Liver (tissue), 8 donors: ENCODE measurements at regions not wholly inside any gene's neighbourhood (a gene's known extent, or its start where the extent isn't known, plus 50 kb on each side); places are given as distances from the start of the nearest gene placed in this dataset.

Experiments used
- DNase-seq: peaks from one replicate; pipeline ENCODE4 v3.0.0-alpha.2; 2017; ENCODE audit warnings: low spot score
- H3K27ac ChIP-seq, 2 donors: one replicate each; pipeline ENCODE4 v1.7.0; 2013; ENCODE audit warnings: inconsistent platforms in 2 of 2, low read length in 2 of 2, control low read depth in 1 of 2, low read depth in 1 of 2, mild to moderate bottlenecking in 1 of 2
- H3K27me3 ChIP-seq, 4 donors: one replicate each; pipeline versions ENCODE4 v1.6.1 to v1.7.0; 2013; ENCODE audit warnings: low read length in 3 of 4, inconsistent platforms in 1 of 4, mild to moderate bottlenecking in 1 of 4, moderate library complexity in 1 of 4; ENCODE audit not compliant: control insufficient read depth in 4 of 4, insufficient read depth in 4 of 4
- H3K36me3 ChIP-seq, 4 donors: one replicate each; pipeline versions ENCODE4 v1.6.1 to v1.7.0; 2013; ENCODE audit warnings: low read length in 3 of 4, mild to moderate bottlenecking in 3 of 4, low read depth in 1 of 4, moderate library complexity in 1 of 4; ENCODE audit not compliant: control insufficient read depth in 4 of 4, insufficient read depth in 3 of 4
- H3K4me1 ChIP-seq, 4 donors: one replicate each; pipeline versions ENCODE4 v1.6.1 to v1.7.0; 2013; ENCODE audit warnings: low read length in 3 of 4, mild to moderate bottlenecking in 3 of 4, moderate library complexity in 1 of 4; ENCODE audit not compliant: control insufficient read depth in 4 of 4, insufficient read depth in 4 of 4
- H3K4me3 ChIP-seq, 3 donors: one replicate each; pipeline versions ENCODE4 v1.6.1 to v1.7.0; 2013; ENCODE audit warnings: low read length in 3 of 3, control low read depth in 1 of 3, low read depth in 1 of 3, mild to moderate bottlenecking in 1 of 3
- H3K9ac ChIP-seq, 2 donors: one replicate each; pipeline ENCODE4 v1.7.0; 2013; ENCODE audit warnings: low read length in 2 of 2, mild to moderate bottlenecking in 2 of 2, moderate library complexity in 2 of 2, control low read depth in 1 of 2, low read depth in 1 of 2
- H3K9me3 ChIP-seq, 4 donors: one replicate each; pipeline versions ENCODE4 v1.6.1 to v1.7.0; 2013; ENCODE audit warnings: low read length in 3 of 4; ENCODE audit not compliant: control insufficient read depth in 4 of 4
- FOXA1 ChIP-seq: IDR thresholded peaks from 2 replicates; pipeline ENCODE4 v1.6.1; 2016; ENCODE audit warnings: antibody characterized with exemption
- FOXA2 ChIP-seq: IDR thresholded peaks from 2 replicates; pipeline ENCODE4 v1.6.1; 2016; ENCODE audit warnings: antibody characterized with exemption
- GABPA ChIP-seq, 2 donors: IDR thresholded peaks in 1 of 2; conservative IDR thresholded peaks in 1 of 2; 2 replicates each; pipeline ENCODE4 v1.6.1; 2016; ENCODE audit warnings: antibody characterized with exemption in 2 of 2, mild to moderate bottlenecking in 1 of 2, moderate library complexity in 1 of 2
- HNF4G ChIP-seq: IDR thresholded peaks from 2 replicates; pipeline ENCODE4 v1.6.1; 2016; ENCODE audit warnings: antibody characterized with exemption
- JUND ChIP-seq, 2 donors: IDR thresholded peaks; 2 replicates each; pipeline ENCODE4 v1.6.1; 2016; ENCODE audit warnings: antibody characterized with exemption in 2 of 2
- NR2F2 ChIP-seq: IDR thresholded peaks from 2 replicates; pipeline ENCODE4 v1.6.1; 2016; ENCODE audit warnings: antibody characterized with exemption
- RAD21 ChIP-seq, 2 donors: IDR thresholded peaks; 2 replicates each; pipeline ENCODE4 v1.6.1; 2016; ENCODE audit warnings: antibody characterized with exemption in 2 of 2, mild to moderate bottlenecking in 2 of 2
- RXRA ChIP-seq, 2 donors: IDR thresholded peaks; 2 replicates each; pipeline ENCODE4 v1.6.1; 2017 to 2018; ENCODE audit warnings: antibody characterized with exemption in 2 of 2, mild to moderate bottlenecking in 1 of 2
- SP1 ChIP-seq: IDR thresholded peaks from 2 replicates; pipeline ENCODE4 v1.6.1; 2018; ENCODE audit warnings: antibody characterized with exemption, mild to moderate bottlenecking
- TAF1 ChIP-seq: conservative IDR thresholded peaks from 2 replicates; pipeline ENCODE4 v1.6.1; 2016; ENCODE audit warnings: antibody characterized with exemption, mild to moderate bottlenecking
- YY1 ChIP-seq: IDR thresholded peaks from 2 replicates; pipeline ENCODE4 v1.6.1; 2016; ENCODE audit warnings: antibody characterized with exemption, mild to moderate bottlenecking
- WGBS: extraction: QIAGEN DNeasy Blood & Tissue Kit; methylation state at CpG from one replicate; pipeline ENCODE4 v1.1.7; 2013; 5-methylcytosine and 5-hydroxymethylcytosine counted together
- TF ChIP-seq, protein P1 (sequence below): fragments of 150-350 bp; IDR thresholded peaks from 2 replicates; pipeline ENCODE4 v1.5.1; 2017; ENCODE audit warnings: improper control_type of control experiment, low read depth, low read length; ENCODE audit not compliant: missing input control
- TF ChIP-seq, protein P2 (sequence below): IDR thresholded peaks from 2 replicates; pipeline ENCODE4 v1.6.1; 2016; ENCODE audit warnings: antibody characterized with exemption, mild to moderate bottlenecking
- TF ChIP-seq, protein P3 (sequence below): IDR thresholded peaks from 2 replicates; pipeline ENCODE4 v1.6.1; 2016; ENCODE audit warnings: antibody characterized with exemption
- TF ChIP-seq, protein P4 (sequence below): IDR thresholded peaks from 2 replicates; pipeline ENCODE4 v1.6.1; 2016; ENCODE audit warnings: antibody characterized with exemption
- TF ChIP-seq, protein P5 (sequence below): IDR thresholded peaks from 2 replicates; pipeline ENCODE4 v1.6.1; 2016; ENCODE audit warnings: antibody characterized with exemption
- donor health status: healthy.
- donor health status: healthy.
- donor health status: healthy.
- donor health status: healthy.
- donor health status: healthy.

DNA sequence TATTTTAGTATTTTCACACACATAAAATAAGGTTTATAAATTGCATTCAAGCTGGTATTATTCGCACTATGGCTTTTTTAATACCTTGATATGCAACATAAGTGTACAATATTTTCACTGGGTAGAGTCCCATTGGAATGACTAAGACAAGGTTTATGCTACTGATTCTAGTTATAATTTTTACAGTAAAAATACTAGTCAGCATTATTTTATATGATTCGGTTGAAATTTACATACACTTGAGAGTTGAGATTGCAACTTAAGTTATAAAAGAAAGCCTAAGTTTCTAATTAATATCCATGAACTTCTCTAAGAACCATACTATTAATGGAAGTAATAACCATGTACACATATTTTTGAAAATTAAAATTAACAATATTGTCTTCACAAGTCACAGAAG lies 723.9 kb upstream of the NR2F2 start (continued):
- TF ChIP-seq, protein P1, sequence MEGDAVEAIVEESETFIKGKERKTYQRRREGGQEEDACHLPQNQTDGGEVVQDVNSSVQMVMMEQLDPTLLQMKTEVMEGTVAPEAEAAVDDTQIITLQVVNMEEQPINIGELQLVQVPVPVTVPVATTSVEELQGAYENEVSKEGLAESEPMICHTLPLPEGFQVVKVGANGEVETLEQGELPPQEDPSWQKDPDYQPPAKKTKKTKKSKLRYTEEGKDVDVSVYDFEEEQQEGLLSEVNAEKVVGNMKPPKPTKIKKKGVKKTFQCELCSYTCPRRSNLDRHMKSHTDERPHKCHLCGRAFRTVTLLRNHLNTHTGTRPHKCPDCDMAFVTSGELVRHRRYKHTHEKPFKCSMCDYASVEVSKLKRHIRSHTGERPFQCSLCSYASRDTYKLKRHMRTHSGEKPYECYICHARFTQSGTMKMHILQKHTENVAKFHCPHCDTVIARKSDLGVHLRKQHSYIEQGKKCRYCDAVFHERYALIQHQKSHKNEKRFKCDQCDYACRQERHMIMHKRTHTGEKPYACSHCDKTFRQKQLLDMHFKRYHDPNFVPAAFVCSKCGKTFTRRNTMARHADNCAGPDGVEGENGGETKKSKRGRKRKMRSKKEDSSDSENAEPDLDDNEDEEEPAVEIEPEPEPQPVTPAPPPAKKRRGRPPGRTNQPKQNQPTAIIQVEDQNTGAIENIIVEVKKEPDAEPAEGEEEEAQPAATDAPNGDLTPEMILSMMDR, result no peak
- TF ChIP-seq YY1, result no peak
- no peak for TF ChIP-seq FOXA1
- no peak for TF ChIP-seq SP1
- no peak for TF ChIP-seq JUND (IDR thresholded peaks at IDR 0.05)

DNA sequence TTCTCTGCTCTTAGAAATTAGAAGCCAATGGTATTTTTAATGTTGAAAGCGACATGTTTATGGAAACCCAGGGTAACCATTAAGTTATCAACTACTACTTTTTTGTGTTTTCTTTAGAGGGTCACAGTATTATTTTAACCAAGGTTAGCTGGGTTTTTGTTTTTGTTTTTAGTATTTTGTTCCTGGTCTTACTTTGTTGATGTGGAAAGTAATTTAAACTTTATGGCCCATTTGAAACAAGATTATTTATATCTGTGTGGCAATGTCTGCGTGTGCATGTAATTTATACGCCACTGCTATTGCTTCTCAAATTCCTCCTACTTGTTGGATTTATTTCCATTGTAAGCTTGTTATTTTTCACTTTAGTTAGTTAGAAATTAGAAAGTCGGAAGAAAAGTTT lies 722.1 kb upstream of the NR2F2 start:
- Histone ChIP-seq H3K4me1 (peaks cover 0 to 5% (median 0%) of the 10 kb centered on the region in 4 donors), H3K9ac (no peak overlapping the region), H3K36me3 (no peaks in the 10 kb centered on the region), H3K4me3 (no peak overlapping the region), H3K27ac (no peak overlapping the region), H3K27me3 (no peaks in the 10 kb centered on the region), H3K9me3 (no peaks in the 10 kb centered on the region)
- TF ChIP-seq HNF4G, result no peak
- no peak for TF ChIP-seq TAF1
- no peak for TF ChIP-seq FOXA2
- TF ChIP-seq, protein P1, result no peak
- no peak for TF ChIP-seq GABPA (IDR thresholded peaks at IDR 0.05 in 1 of 2, conservative IDR thresholded peaks at IDR 0.05 in 1 of 2)
- TF ChIP-seq, protein P2, sequence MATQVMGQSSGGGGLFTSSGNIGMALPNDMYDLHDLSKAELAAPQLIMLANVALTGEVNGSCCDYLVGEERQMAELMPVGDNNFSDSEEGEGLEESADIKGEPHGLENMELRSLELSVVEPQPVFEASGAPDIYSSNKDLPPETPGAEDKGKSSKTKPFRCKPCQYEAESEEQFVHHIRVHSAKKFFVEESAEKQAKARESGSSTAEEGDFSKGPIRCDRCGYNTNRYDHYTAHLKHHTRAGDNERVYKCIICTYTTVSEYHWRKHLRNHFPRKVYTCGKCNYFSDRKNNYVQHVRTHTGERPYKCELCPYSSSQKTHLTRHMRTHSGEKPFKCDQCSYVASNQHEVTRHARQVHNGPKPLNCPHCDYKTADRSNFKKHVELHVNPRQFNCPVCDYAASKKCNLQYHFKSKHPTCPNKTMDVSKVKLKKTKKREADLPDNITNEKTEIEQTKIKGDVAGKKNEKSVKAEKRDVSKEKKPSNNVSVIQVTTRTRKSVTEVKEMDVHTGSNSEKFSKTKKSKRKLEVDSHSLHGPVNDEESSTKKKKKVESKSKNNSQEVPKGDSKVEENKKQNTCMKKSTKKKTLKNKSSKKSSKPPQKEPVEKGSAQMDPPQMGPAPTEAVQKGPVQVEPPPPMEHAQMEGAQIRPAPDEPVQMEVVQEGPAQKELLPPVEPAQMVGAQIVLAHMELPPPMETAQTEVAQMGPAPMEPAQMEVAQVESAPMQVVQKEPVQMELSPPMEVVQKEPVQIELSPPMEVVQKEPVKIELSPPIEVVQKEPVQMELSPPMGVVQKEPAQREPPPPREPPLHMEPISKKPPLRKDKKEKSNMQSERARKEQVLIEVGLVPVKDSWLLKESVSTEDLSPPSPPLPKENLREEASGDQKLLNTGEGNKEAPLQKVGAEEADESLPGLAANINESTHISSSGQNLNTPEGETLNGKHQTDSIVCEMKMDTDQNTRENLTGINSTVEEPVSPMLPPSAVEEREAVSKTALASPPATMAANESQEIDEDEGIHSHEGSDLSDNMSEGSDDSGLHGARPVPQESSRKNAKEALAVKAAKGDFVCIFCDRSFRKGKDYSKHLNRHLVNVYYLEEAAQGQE, result no peak
- no peak for TF ChIP-seq NR2F2
- no peak for DNase-seq
- WGBS, result 95% methylated on average over 4 of the region's 4 CpGs

DNA sequence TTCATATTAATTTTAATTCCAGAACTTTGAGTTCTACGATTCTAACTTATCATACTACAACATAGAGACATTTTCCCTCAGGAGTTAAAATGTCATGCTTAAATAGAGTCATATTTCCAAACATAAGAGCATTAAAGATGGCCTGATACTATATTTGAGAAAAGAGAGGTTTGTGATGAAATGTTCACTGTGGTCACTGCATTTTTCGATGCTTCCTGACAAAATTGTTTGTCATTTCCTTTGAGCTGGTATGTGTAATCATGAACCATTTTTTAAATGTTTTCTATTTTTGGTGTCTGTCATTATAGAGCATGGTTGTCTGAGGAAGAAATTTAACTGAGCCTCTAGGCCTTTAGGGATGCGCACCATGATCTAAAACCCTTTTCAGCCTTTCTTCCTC lies 721.4 kb upstream of the NR2F2 start:
- H3K9ac ChIP-seq, result no peak overlapping the region
- H3K27ac ChIP-seq, result no peak overlapping the region
- peaks cover 0 to 4% (median 0%) of the 10 kb centered on the region in 4 donors for H3K4me1 ChIP-seq
- WGBS, result 84% methylated on average over 3 of the region's 3 CpGs
- no peaks in the 10 kb centered on the region for H3K36me3 ChIP-seq
- H3K9me3 ChIP-seq, result no peaks in the 10 kb centered on the region
- H3K4me3 ChIP-seq, result no peak overlapping the region
- no peaks in the 10 kb centered on the region for H3K27me3 ChIP-seq
- DNase-seq, result no peak
- TF ChIP-seq RAD21 (IDR thresholded peaks at IDR 0.05), result no peak
- no peak for TF ChIP-seq JUND (IDR thresholded peaks at IDR 0.05)
- TF ChIP-seq YY1, result no peak
- TF ChIP-seq HNF4G, result no peak
- TF ChIP-seq FOXA1, result no peak
- TF ChIP-seq NR2F2, result no peak
- no peak for TF ChIP-seq TAF1
- TF ChIP-seq, protein P3, sequence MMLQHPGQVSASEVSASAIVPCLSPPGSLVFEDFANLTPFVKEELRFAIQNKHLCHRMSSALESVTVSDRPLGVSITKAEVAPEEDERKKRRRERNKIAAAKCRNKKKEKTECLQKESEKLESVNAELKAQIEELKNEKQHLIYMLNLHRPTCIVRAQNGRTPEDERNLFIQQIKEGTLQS, result no peak
- TF ChIP-seq, protein P1, result no peak
- no peak for TF ChIP-seq FOXA2
- no peak for TF ChIP-seq SP1
- TF ChIP-seq RXRA (IDR thresholded peaks at IDR 0.05), result no peak
- TF ChIP-seq, protein P4, sequence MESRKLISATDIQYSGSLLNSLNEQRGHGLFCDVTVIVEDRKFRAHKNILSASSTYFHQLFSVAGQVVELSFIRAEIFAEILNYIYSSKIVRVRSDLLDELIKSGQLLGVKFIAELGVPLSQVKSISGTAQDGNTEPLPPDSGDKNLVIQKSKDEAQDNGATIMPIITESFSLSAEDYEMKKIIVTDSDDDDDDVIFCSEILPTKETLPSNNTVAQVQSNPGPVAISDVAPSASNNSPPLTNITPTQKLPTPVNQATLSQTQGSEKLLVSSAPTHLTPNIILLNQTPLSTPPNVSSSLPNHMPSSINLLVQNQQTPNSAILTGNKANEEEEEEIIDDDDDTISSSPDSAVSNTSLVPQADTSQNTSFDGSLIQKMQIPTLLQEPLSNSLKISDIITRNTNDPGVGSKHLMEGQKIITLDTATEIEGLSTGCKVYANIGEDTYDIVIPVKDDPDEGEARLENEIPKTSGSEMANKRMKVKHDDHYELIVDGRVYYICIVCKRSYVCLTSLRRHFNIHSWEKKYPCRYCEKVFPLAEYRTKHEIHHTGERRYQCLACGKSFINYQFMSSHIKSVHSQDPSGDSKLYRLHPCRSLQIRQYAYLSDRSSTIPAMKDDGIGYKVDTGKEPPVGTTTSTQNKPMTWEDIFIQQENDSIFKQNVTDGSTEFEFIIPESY, result no peak
- TF ChIP-seq, protein P5, sequence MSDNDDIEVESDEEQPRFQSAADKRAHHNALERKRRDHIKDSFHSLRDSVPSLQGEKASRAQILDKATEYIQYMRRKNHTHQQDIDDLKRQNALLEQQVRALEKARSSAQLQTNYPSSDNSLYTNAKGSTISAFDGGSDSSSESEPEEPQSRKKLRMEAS, result no peak
- TF ChIP-seq GABPA (IDR thresholded peaks at IDR 0.05 in 1 of 2, conservative IDR thresholded peaks at IDR 0.05 in 1 of 2), result no peak
